ENCODE measurements at regions not wholly inside any gene's neighbourhood (a gene's known extent, or its start where the extent isn't known, plus 50 kb on each side); places are given as distances from the start of the nearest gene placed in this dataset.

DNA sequence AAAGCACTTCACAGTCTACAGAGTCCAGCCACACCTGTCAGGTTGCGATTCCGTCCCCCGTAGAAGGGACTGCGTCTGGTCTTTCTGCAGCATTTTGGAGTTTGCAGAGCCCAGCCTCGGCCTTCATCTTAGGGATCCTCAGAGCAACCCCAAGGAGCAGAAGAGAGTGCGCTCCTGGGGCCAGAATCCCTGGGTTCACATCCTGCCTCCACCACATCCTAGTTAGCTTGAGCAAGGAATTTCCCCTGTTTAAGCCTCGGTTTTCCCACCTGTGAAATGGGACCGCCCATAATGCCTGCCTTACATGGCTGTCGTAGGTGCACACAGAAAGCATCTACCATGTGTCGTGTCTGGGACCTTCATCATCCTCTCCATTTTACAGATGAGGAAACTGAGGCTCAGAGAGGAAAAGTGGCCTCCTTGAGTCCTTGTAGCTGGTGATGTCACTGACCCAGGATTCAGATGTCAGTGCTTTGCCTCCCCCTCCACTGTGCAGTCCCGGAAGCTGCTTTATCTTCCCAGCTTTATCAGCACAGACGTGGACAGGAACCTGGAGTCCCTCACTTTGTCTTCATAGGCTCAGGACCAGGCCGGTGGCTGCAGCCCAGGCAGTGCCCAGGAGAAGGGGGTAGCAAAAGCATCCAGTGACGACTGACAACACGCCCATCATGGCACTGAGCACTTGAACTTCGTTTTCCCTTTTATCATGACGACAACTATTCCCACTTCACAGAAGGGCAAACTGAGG is 438.5 kb downstream of the MATN1 start:
- Histone ChIP-seq H3K36me3 (ENCODE audit: control insufficient read depth, insufficient read depth, low read length) (no peaks in the 10 kb centered on the region), H3K27ac (ENCODE audit: low read depth, low read length) (no peak overlapping the region), H3K27me3 (ENCODE audit: control insufficient read depth, insufficient read depth, low read length, poor library complexity, severe bottlenecking) (no peaks in the 10 kb centered on the region), H3K4me3 (ENCODE audit: low read length) (no peak overlapping the region), H3K9me3 (ENCODE audit: control insufficient read depth, low read length) (no peaks in the 10 kb centered on the region), H3K9ac (ENCODE audit: extremely low read depth, low read length, poor library complexity, severe bottlenecking) (no peak overlapping the region), H3K4me1 (ENCODE audit: control insufficient read depth, insufficient read depth, low read length) (no peaks in the 10 kb centered on the region)
- H3K9me3 Mint-ChIP-seq, result no peaks in the 10 kb centered on the region
- no peaks in the 10 kb centered on the region for H3K27me3 Mint-ChIP-seq (ENCODE audit: insufficient read depth)
- TF ChIP-seq, protein P1, sequence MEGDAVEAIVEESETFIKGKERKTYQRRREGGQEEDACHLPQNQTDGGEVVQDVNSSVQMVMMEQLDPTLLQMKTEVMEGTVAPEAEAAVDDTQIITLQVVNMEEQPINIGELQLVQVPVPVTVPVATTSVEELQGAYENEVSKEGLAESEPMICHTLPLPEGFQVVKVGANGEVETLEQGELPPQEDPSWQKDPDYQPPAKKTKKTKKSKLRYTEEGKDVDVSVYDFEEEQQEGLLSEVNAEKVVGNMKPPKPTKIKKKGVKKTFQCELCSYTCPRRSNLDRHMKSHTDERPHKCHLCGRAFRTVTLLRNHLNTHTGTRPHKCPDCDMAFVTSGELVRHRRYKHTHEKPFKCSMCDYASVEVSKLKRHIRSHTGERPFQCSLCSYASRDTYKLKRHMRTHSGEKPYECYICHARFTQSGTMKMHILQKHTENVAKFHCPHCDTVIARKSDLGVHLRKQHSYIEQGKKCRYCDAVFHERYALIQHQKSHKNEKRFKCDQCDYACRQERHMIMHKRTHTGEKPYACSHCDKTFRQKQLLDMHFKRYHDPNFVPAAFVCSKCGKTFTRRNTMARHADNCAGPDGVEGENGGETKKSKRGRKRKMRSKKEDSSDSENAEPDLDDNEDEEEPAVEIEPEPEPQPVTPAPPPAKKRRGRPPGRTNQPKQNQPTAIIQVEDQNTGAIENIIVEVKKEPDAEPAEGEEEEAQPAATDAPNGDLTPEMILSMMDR (conservative IDR thresholded peaks at IDR 0.05), result no peak
- H3K4me3 Mint-ChIP-seq, result no peak overlapping the region
- DNase-seq, result no peak
- peaks cover 11% of the 10 kb centered on the region for H3K4me1 Mint-ChIP-seq
- 94 to 95% methylated on average over 16 to 17 of the region's 17 CpGs for WGBS, 2 experiments (ENCODE audit: insufficient coverage in 1 of 2, insufficient read length in 1 of 2)
- no peaks in the 10 kb centered on the region for H3K36me3 Mint-ChIP-seq (ENCODE audit: low read depth)
- H3K27ac Mint-ChIP-seq, result no peak overlapping the region

- TF ChIP-seq, protein P1 (conservative IDR thresholded peaks at IDR 0.05), result no peak
Observed at GRCh38 chr1:30284226-30284625, 439.2 kb downstream of the MATN1 start.

DNA sequence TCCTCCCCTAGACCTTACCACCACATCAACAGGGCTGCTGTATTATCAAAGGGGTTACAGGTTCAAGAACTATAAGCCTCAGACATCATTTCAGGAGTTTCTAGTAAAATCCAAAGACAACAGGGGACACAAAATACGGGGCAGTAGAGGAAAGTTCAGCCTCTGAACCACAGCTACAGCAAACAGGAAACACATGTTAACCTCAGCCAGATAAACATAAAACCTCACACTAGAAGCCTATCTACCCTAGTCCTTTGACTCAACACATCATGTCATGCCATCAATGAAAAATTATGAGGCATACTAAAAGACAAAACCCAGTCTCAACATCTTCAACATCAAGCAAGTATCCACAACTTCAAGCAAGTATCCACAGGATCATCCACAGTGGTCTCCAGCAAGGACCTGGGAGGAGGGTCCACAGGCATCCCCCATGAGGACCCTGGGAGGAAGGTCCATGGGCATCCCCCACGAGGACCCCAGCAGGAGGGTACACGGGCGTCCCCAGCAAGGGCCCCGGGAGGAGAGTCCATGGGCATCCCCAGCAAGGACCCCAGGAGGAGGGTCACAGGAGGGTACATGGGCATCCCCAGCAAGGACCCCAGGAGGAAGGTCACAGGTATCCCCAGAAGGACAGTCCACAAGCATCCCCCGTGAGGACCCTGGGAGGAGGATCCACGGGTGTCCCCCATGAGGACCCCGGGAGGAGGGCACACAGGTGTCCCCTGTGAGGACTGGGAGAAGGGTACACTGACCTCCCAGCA is 440.0 kb downstream of the MATN1 start:
- 93 to 94% methylated on average over 6 to 8 of the region's 8 CpGs for WGBS, 2 experiments (ENCODE audit: insufficient coverage in 1 of 2, insufficient read length in 1 of 2)
- no peak for DNase-seq
- no peaks in the 10 kb centered on the region for H3K36me3 Mint-ChIP-seq (ENCODE audit: low read depth)
- no peak overlapping the region for H3K27ac Mint-ChIP-seq
- no peaks in the 10 kb centered on the region for H3K9me3 Mint-ChIP-seq
- TF ChIP-seq, protein P1 (conservative IDR thresholded peaks at IDR 0.05), result no peak
- Histone ChIP-seq H3K9me3 (ENCODE audit: control insufficient read depth, low read length) (no peaks in the 10 kb centered on the region), H3K27ac (ENCODE audit: low read depth, low read length) (no peak overlapping the region), H3K4me3 (ENCODE audit: low read length) (no peak overlapping the region), H3K9ac (ENCODE audit: extremely low read depth, low read length, poor library complexity, severe bottlenecking) (no peak overlapping the region), H3K36me3 (ENCODE audit: control insufficient read depth, insufficient read depth, low read length) (no peaks in the 10 kb centered on the region), H3K27me3 (ENCODE audit: control insufficient read depth, insufficient read depth, low read length, poor library complexity, severe bottlenecking) (no peaks in the 10 kb centered on the region), H3K4me1 (ENCODE audit: control insufficient read depth, insufficient read depth, low read length) (no peaks in the 10 kb centered on the region)
- no peak overlapping the region for H3K4me3 Mint-ChIP-seq
- H3K4me1 Mint-ChIP-seq, result peaks cover 11% of the 10 kb centered on the region
- no peaks in the 10 kb centered on the region for H3K27me3 Mint-ChIP-seq (ENCODE audit: insufficient read depth)

More at GRCh38 chr1:30284226-30284625, 439.2 kb downstream of the MATN1 start:
- no peak overlapping the region for H3K27ac ChIP-seq (ENCODE audit: low read depth, low read length)
- Mint-ChIP-seq H3K27me3 (ENCODE audit: insufficient read depth) (no peaks in the 10 kb centered on the region), H3K36me3 (ENCODE audit: low read depth) (no peaks in the 10 kb centered on the region), H3K4me1 (peaks cover 11% of the 10 kb centered on the region), H3K27ac (no peak overlapping the region), H3K4me3 (no peak overlapping the region), H3K9me3 (no peaks in the 10 kb centered on the region)
- no peak overlapping the region for H3K4me3 ChIP-seq (ENCODE audit: low read length)
- H3K9ac ChIP-seq (ENCODE audit: extremely low read depth, low read length, poor library complexity, severe bottlenecking), result no peak overlapping the region
- H3K27me3 ChIP-seq (ENCODE audit: control insufficient read depth, insufficient read depth, low read length, poor library complexity, severe bottlenecking), result no peaks in the 10 kb centered on the region
- no peak for DNase-seq
- no peaks in the 10 kb centered on the region for H3K4me1 ChIP-seq (ENCODE audit: control insufficient read depth, insufficient read depth, low read length)
- 84 to 88% methylated on average over 2 to 4 of the region's 4 CpGs for WGBS, 2 experiments (ENCODE audit: insufficient coverage in 1 of 2, insufficient read length in 1 of 2)
- H3K36me3 ChIP-seq (ENCODE audit: control insufficient read depth, insufficient read depth, low read length), result no peaks in the 10 kb centered on the region
- no peaks in the 10 kb centered on the region for H3K9me3 ChIP-seq (ENCODE audit: control insufficient read depth, low read length)

Data from endodermal cell (in vitro differentiated cells).